ENCODE measurements at regions not wholly inside any gene's neighbourhood (a gene's known extent, or its start where the extent isn't known, plus 50 kb on each side); places are given as distances from the start of the nearest gene placed in this dataset.

- intact Hi-C loops (cut with DNase I) = no loop called here
- TF ChIP-seq, protein P1, sequence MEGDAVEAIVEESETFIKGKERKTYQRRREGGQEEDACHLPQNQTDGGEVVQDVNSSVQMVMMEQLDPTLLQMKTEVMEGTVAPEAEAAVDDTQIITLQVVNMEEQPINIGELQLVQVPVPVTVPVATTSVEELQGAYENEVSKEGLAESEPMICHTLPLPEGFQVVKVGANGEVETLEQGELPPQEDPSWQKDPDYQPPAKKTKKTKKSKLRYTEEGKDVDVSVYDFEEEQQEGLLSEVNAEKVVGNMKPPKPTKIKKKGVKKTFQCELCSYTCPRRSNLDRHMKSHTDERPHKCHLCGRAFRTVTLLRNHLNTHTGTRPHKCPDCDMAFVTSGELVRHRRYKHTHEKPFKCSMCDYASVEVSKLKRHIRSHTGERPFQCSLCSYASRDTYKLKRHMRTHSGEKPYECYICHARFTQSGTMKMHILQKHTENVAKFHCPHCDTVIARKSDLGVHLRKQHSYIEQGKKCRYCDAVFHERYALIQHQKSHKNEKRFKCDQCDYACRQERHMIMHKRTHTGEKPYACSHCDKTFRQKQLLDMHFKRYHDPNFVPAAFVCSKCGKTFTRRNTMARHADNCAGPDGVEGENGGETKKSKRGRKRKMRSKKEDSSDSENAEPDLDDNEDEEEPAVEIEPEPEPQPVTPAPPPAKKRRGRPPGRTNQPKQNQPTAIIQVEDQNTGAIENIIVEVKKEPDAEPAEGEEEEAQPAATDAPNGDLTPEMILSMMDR (IDR thresholded peaks at IDR 0.05) = no peak
- no peak for TF ChIP-seq POLR2A (IDR thresholded peaks at IDR 0.05)
- Histone ChIP-seq H3K9me3 (replicated peaks in 1 of 3) (no peaks in the 10 kb centered on the region), H3K27me3 (no peaks in the 10 kb centered on the region), H3K4me3 (no peak overlapping the region), H3K27ac (no peak overlapping the region), H3K4me1 (replicated peaks in 1 of 2) (no peaks in the 10 kb centered on the region), H3K36me3 (replicated peaks in 1 of 2) (no peaks in the 10 kb centered on the region)
- DNase-seq = peak in 2 of 7 donors; percentile 18 to 30
- 69 to 80% (median 71%) methylated on average over 6 of the region's 6 CpGs for WGBS, 4 donors
Observed at GRCh38 chr1:245060684-245061374, 94.0 kb upstream of the KIF26B start.

DNA sequence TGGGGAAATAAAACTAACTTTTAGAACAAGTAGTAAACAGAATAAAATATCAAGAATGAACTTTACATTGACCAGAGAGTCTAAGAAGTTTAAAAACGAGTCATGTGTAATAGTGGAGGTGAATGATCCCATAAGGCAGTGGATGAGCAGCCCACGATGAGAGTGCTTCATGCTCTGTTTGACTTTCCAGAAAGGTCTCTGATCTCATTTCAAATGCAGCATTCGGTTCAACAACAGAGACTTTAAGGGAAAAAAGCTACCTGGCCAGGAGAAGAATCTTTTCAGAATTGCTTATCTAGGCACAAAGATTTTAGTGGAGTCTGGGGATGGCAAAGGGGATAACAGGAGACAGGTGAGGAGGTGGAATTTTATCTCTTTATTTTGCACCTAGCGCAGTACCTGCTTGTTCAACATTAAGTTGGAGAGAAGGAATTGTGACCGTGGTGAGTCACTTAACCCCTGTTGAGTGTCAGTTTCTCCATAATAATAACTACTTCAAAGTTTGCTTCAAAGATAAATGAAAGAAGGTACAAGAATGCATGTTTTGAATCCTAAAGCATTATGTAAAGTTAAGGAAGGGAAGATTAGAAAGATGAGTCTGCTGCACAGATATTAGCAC is 94.9 kb upstream of the KIF26B start:
- Histone ChIP-seq H3K4me1 (replicated peaks in 1 of 2) (no peaks in the 10 kb centered on the region), H3K27ac (no peak overlapping the region), H3K36me3 (replicated peaks in 1 of 2) (no peaks in the 10 kb centered on the region), H3K9me3 (replicated peaks in 1 of 3) (no peaks in the 10 kb centered on the region), H3K4me3 (no peak overlapping the region), H3K27me3 (no peaks in the 10 kb centered on the region)
- WGBS, 4 donors = 68 to 94% (median 73%) methylated on average over 4 to 5 of the region's 5 CpGs
- no peak for TF ChIP-seq POLR2A (IDR thresholded peaks at IDR 0.05)
- TF ChIP-seq, protein P1 (IDR thresholded peaks at IDR 0.05) = no peak
- intact Hi-C loops (cut with DNase I) = no loop called here
- no peak for DNase-seq

DNA sequence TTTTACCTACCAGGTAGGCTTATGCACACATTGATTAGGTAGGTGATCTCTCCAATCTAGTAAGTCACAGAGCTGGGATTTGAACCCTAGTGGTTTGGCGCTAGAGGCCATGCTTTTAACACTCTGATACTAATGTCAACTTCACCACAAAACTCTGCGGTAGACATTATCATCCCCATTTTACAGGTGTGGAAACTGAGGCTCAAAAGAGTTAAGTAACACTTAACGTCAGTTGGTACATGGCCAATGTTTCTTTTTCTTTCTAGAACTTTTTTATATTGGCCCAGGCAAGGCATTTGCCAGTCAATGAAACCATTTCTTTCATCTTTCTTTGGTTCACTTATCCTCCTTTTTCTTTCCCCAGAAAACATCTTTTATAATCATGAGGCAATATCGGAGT is 95.9 kb upstream of the KIF26B start:
- Histone ChIP-seq H3K27me3 (no peaks in the 10 kb centered on the region), H3K4me1 (replicated peaks in 1 of 2) (no peaks in the 10 kb centered on the region), H3K9me3 (replicated peaks in 1 of 3) (no peaks in the 10 kb centered on the region), H3K4me3 (no peak overlapping the region), H3K27ac (no peak overlapping the region), H3K36me3 (replicated peaks in 1 of 2) (no peaks in the 10 kb centered on the region)
- DNase-seq = no peak
- WGBS, 4 donors = 92 to 97% (median 96%) methylated on average over 4 of the region's 4 CpGs
- intact Hi-C loops (cut with DNase I) = no loop called here
- TF ChIP-seq POLR2A (IDR thresholded peaks at IDR 0.05) = no peak
- TF ChIP-seq, protein P1 (IDR thresholded peaks at IDR 0.05) = no peak

DNA sequence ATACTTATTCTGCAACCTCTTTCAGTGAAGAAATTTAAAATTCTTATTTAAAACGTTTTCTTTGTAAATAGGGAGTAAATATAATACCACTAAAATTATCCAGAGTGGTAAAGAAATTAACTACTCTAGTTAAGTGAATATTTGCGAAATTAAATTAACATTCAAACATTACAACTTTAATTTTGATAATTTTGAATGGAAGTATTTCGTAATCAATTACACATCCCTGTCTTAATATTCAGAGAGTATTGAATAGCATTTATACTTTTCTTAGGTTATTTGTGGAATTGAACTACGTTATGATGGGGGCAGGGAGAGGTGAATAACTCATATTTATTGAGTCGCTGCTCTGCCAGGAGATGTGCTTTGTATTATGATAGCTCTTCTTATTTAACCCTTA is 96.3 kb upstream of the KIF26B start:
- DNase-seq = no peak
- Histone ChIP-seq H3K27ac (no peak overlapping the region), H3K9me3 (replicated peaks in 1 of 3) (no peaks in the 10 kb centered on the region), H3K4me1 (replicated peaks in 1 of 2) (no peaks in the 10 kb centered on the region), H3K27me3 (no peaks in the 10 kb centered on the region), H3K36me3 (replicated peaks in 1 of 2) (no peaks in the 10 kb centered on the region), H3K4me3 (no peak overlapping the region)
- intact Hi-C loops (cut with DNase I) = no loop called here
- TF ChIP-seq POLR2A (IDR thresholded peaks at IDR 0.05) = no peak
- TF ChIP-seq, protein P1 (IDR thresholded peaks at IDR 0.05) = no peak
- WGBS, 4 donors = 87 to 91% (median 88%) methylated on average over 5 of the region's 5 CpGs

Data from adrenal gland (tissue), 9 donors.